IMR-90 (cell line): ENCODE measurements at regions not wholly inside any gene's neighbourhood (a gene's known extent, or its start where the extent isn't known, plus 50 kb on each side); places are given as distances from the start of the nearest gene placed in this dataset.

Experiments
- ATAC-seq: fragments of 200-7000 bp; cut with Tn5 transposase; 2 replicates; pipeline ENCODE4 v1.9.1; 2020; ENCODE audit warnings: low read depth, mild to moderate bottlenecking, moderate library complexity
- BruUV-seq: library from RNA; stranded (reverse); fragments of 400-500 nt; replicated peaks from 2 replicates; lab custom pipeline; 2021; lab: Mats Ljungman, UMichigan
- CTCF ChIA-PET: fragments of 300-600 bp; formaldehyde crosslinking; extraction: SDS; loops from one replicate; lab custom pipeline; 2021; ENCODE audit warnings: antibody characterized with exemption; lab: Yijun Ruan, JAX
- POLR2A ChIA-PET: fragments of 300-600 bp; sonication (Branson Sonifier 250); formaldehyde crosslinking; loops from one replicate; lab custom pipeline; 2022; ENCODE audit warnings: antibody characterized with exemption; ENCODE audit not compliant: unreplicated experiment; lab: Charles Lee
- DNase-seq: peaks from one replicate; pipeline ENCODE4 v3.0.0; 2013
- H2AFZ ChIP-seq: replicated peaks from 2 replicates; pipeline ENCODE3; 2013; ENCODE audit warnings: low read length, mild to moderate bottlenecking; ENCODE audit not compliant: poor library complexity
- H2AK5ac ChIP-seq: 2 replicates; pipeline ENCODE4 v1.6.1; 2013; ENCODE audit warnings: low read depth, low read length, inconsistent platforms
- H2AK9ac ChIP-seq: replicated peaks from 2 replicates; pipeline ENCODE3; 2013; ENCODE audit warnings: mild to moderate bottlenecking, low read depth, low read length, moderate library complexity; ENCODE audit not compliant: poor library complexity
- H2BK120ac ChIP-seq: 2 replicates; pipeline ENCODE4 v1.6.1; 2013; ENCODE audit warnings: low read depth, low read length, inconsistent platforms
- H2BK15ac ChIP-seq: 3 replicates; pipeline ENCODE4 v1.6.1; 2013; ENCODE audit warnings: low read depth, low read length, inconsistent platforms
- H2BK20ac ChIP-seq: 2 replicates; pipeline ENCODE4 v1.6.1; 2013; ENCODE audit warnings: low read depth, mild to moderate bottlenecking, inconsistent platforms, low read length, moderate library complexity
- H2BK5ac ChIP-seq: 2 replicates; pipeline ENCODE4 v1.6.1; 2013; ENCODE audit warnings: mild to moderate bottlenecking, low read depth, low read length, inconsistent platforms; ENCODE audit not compliant: poor library complexity, severe bottlenecking
- H3K14ac ChIP-seq: replicated peaks from 2 replicates; pipeline ENCODE4 v1.6.1; 2013; ENCODE audit warnings: low read depth, low read length, inconsistent platforms
- H3K18ac ChIP-seq: 2 replicates; pipeline ENCODE4 v1.6.1; 2013; ENCODE audit warnings: low read depth, low read length, control low read depth
- H3K23ac ChIP-seq: 2 replicates; pipeline ENCODE4 v1.6.1; 2013; ENCODE audit warnings: low read depth, low read length, inconsistent platforms
- H3K27ac ChIP-seq: 2 replicates; pipeline ENCODE4 v1.5.1; 2013; ENCODE audit warnings: mild to moderate bottlenecking, control low read depth, low read length; ENCODE audit not compliant: insufficient read depth
- H3K27me3 ChIP-seq: 2 replicates; pipeline ENCODE4 v1.6.1; 2013; ENCODE audit warnings: low read length; ENCODE audit not compliant: control insufficient read depth, insufficient read depth
- H3K36me3 ChIP-seq: 2 replicates; pipeline ENCODE4 v1.6.1; 2013; ENCODE audit warnings: low read length, mixed read lengths; ENCODE audit not compliant: control insufficient read depth, insufficient read depth
- H3K4ac ChIP-seq: 2 replicates; pipeline ENCODE4 v1.6.1; 2013; ENCODE audit warnings: low read depth, low read length, inconsistent platforms
- H3K4me1 ChIP-seq: 2 replicates; pipeline ENCODE4 v1.6.1; 2013; ENCODE audit warnings: low read length, mixed read lengths; ENCODE audit not compliant: control insufficient read depth, insufficient read depth
- H3K4me2 ChIP-seq: 2 replicates; pipeline ENCODE4 v1.6.1; 2013; ENCODE audit warnings: low read depth, mild to moderate bottlenecking, control low read depth, low read length, moderate library complexity
- H3K4me3 ChIP-seq: 2 replicates; pipeline ENCODE4 v1.5.1; 2013; ENCODE audit warnings: low read depth, mild to moderate bottlenecking, control low read depth, low read length, moderate library complexity; ENCODE audit not compliant: insufficient read depth
- H3K56ac ChIP-seq: 2 replicates; pipeline ENCODE4 v1.6.1; 2013; ENCODE audit warnings: low read length, inconsistent platforms; ENCODE audit not compliant: insufficient read depth; ENCODE audit errors: extremely low read depth
- H3K79me1 ChIP-seq, 2 experiments: 2 replicates each; pipeline ENCODE4 v1.6.1; 2013; ENCODE audit warnings: low read length in 2 of 2, inconsistent platforms in 1 of 2, low read depth in 1 of 2
- H3K9ac ChIP-seq: 2 replicates; pipeline ENCODE4 v1.6.1; 2013; ENCODE audit warnings: low read depth, low read length, control low read depth
- H3K9me1 ChIP-seq: 2 replicates; pipeline ENCODE4 v1.6.1; 2013; ENCODE audit warnings: low read length, inconsistent platforms; ENCODE audit not compliant: insufficient read depth
- H3K9me3 ChIP-seq: 2 replicates; pipeline ENCODE4 v1.6.1; 2013; ENCODE audit warnings: low read length; ENCODE audit not compliant: control insufficient read depth, insufficient read depth
- H4K20me1 ChIP-seq: 2 replicates; pipeline ENCODE4 v1.6.1; 2013; ENCODE audit warnings: low read length, inconsistent platforms; ENCODE audit not compliant: insufficient read depth
- H4K5ac ChIP-seq: 2 replicates; pipeline ENCODE4 v1.6.1; 2013; ENCODE audit warnings: mild to moderate bottlenecking, low read depth, low read length, control low read depth
- H4K8ac ChIP-seq, 2 experiments: 2 replicates each; pipeline ENCODE4 v1.6.1; 2013; ENCODE audit warnings: low read depth in 2 of 2, low read length in 2 of 2, control low read depth in 1 of 2, inconsistent platforms in 1 of 2
- H4K91ac ChIP-seq: 2 replicates; pipeline ENCODE4 v1.6.1; 2013; ENCODE audit warnings: low read depth, low read length, inconsistent platforms; ENCODE audit not compliant: insufficient read depth
- BHLHE40 ChIP-seq: fragments of 150-350 bp; IDR thresholded peaks from 2 replicates; pipeline ENCODE4 v1.6.1; 2016; ENCODE audit warnings: mild to moderate bottlenecking, low read depth, low read length
- CEBPB ChIP-seq: IDR thresholded peaks from 2 replicates; pipeline ENCODE4 v1.6.1; 2012; ENCODE audit warnings: low read depth, low read length, improper control_type of control experiment
- CHD1 ChIP-seq: IDR thresholded peaks from 2 replicates; pipeline ENCODE4 v1.6.1; 2012; ENCODE audit warnings: low read depth, low read length, improper control_type of control experiment
- CTCF ChIP-seq: conservative IDR thresholded peaks from 2 replicates; pipeline ENCODE4 v1.5.1; 2012; ENCODE audit warnings: mild to moderate bottlenecking, low read depth, low read length, improper control_type of control experiment
- ELK1 ChIP-seq: fragments of 150-350 bp; IDR thresholded peaks from 2 replicates; pipeline ENCODE4 v1.6.1; 2016; ENCODE audit warnings: low read depth, mild to moderate bottlenecking, low read length, moderate library complexity, borderline replicate concordance
- MAFK ChIP-seq: IDR thresholded peaks from 2 replicates; pipeline ENCODE4 v1.6.1; 2012; ENCODE audit warnings: low read depth, low read length, improper control_type of control experiment
- MAZ ChIP-seq: IDR thresholded peaks from 2 replicates; pipeline ENCODE4 v1.6.1; 2012; ENCODE audit warnings: low read depth, mild to moderate bottlenecking, low read length, improper control_type of control experiment, moderate library complexity, borderline replicate concordance
- MXI1 ChIP-seq: IDR thresholded peaks from 2 replicates; pipeline ENCODE4 v1.6.1; 2012; ENCODE audit warnings: low read depth, mild to moderate bottlenecking, low read length, moderate library complexity, borderline replicate concordance
- POLR2A ChIP-seq: IDR thresholded peaks from 2 replicates; pipeline ENCODE4 v1.6.1; 2012; ENCODE audit warnings: mild to moderate bottlenecking, low read depth, low read length
- RAD21 ChIP-seq: IDR thresholded peaks from 2 replicates; pipeline ENCODE4 v1.6.1; 2012; ENCODE audit warnings: low read length, improper control_type of control experiment
- SMC3 ChIP-seq: fragments of 150-350 bp; IDR thresholded peaks from 2 replicates; pipeline ENCODE4 v1.6.1; 2016; ENCODE audit warnings: low read depth, mild to moderate bottlenecking, antibody characterized with exemption, low read length, moderate library complexity
- WGBS, 2 experiments: methylation state at CpG; one replicate each; pipeline versions ENCODE4 v1.1.5 to v1.1.7; 2013; ENCODE audit warnings: missing lambda C conversion rate in 2 of 2; ENCODE audit not compliant: insufficient read length in 1 of 2; ENCODE audit errors: extremely low coverage in 2 of 2; 5-methylcytosine and 5-hydroxymethylcytosine counted together
- dilution Hi-C: fragments of 300-500 bp; cut with HindIII; formaldehyde crosslinking; loops from one replicate; pipeline ENCODE4 v1.14.3; 2018; ENCODE audit warnings: low sequenced_read_pairs; ENCODE audit not compliant: unreplicated experiment
- in situ Hi-C: fragments of 300-500 bp; cut with MboI; formaldehyde crosslinking; loops from 3 replicates; pipeline ENCODE4 v1.14.3; 2019; ENCODE audit warnings: low sequenced_read_pairs, inconsistent platforms, mixed read lengths
- intact Hi-C: fragments of 100-400 bp; cut with micrococcal nuclease; formaldehyde crosslinking; loops from 2 replicates; pipeline ENCODE4 v1.10.0; 2022

GRCh38 chr10:88073682-88074081, 210.3 kb downstream of the PTEN start:
- H2BK15ac ChIP-seq = no peak overlapping the region
- dilution Hi-C loops = no loop called here
- no peak overlapping the region for H2AK9ac ChIP-seq
- H3K56ac ChIP-seq = no peak overlapping the region
- H2AFZ ChIP-seq = no peak overlapping the region
- no peaks in the 10 kb centered on the region for H4K20me1 ChIP-seq
- ATAC-seq (no peak), DNase-seq (no peak)
- H3K9me3 ChIP-seq = no peaks in the 10 kb centered on the region
- H4K8ac ChIP-seq = no peak overlapping the region
- no peak overlapping the region for H3K4ac ChIP-seq
- H4K91ac ChIP-seq = no peak overlapping the region
- H3K4me3 ChIP-seq = no peak overlapping the region
- no peak overlapping the region for H3K14ac ChIP-seq
- H2AK5ac ChIP-seq = peak overlapping the region; percentile 4; the same call in 1 of the 2 replicates
- no peaks in the 10 kb centered on the region for H3K27me3 ChIP-seq
- H4K5ac ChIP-seq = no peak overlapping the region
- in situ Hi-C loops = no loop called here
- intact Hi-C loops = no loop called here
- H3K18ac ChIP-seq = no peak overlapping the region
- no peak overlapping the region for H3K9ac ChIP-seq
- no TSS peak for BruUV-seq
- no peak overlapping the region for H2BK120ac ChIP-seq
- no CpG with 5 or more reads among the region's 4 CpGs for WGBS, 2 experiments
- H2BK20ac ChIP-seq = no peak overlapping the region
- POLR2A ChIA-PET = no interaction called here
- no peak for TF ChIP-seq RAD21
- no peak for TF ChIP-seq POLR2A
- no peak for TF ChIP-seq MXI1
- TF ChIP-seq CHD1 = no peak
- TF ChIP-seq ELK1 = no peak
- TF ChIP-seq SMC3 = no peak
- TF ChIP-seq BHLHE40 = no peak
- TF ChIP-seq CEBPB = no peak
- no peak for TF ChIP-seq MAFK
- no peak for TF ChIP-seq MAZ
- no peak for TF ChIP-seq CTCF
- no peak overlapping the region for H3K4me2 ChIP-seq
- no peaks in the 10 kb centered on the region for H3K36me3 ChIP-seq
- CTCF ChIA-PET = no interaction called here
- H3K4me1 ChIP-seq = no peaks in the 10 kb centered on the region
- H2BK5ac ChIP-seq = no peak overlapping the region
- no peaks in the 10 kb centered on the region for H3K9me1 ChIP-seq
- H3K79me1 ChIP-seq = no peaks in the 10 kb centered on the region
- H3K23ac ChIP-seq = no peak overlapping the region
- H3K27ac ChIP-seq = no peak overlapping the region
